ENCODE measurements at regions not wholly inside any gene's neighbourhood (a gene's known extent, or its start where the extent isn't known, plus 50 kb on each side); places are given as distances from the start of the nearest gene placed in this dataset.
"Not testable (repeated sequence)": the region's sequence is repeated elsewhere in the genome, so short reads cannot be mapped to it uniquely, and the experiment has no call there.

GRCh38 chr6:157727629-157728182 lies 95.3 kb upstream of the SNX9 start:
- ChIA-PET CTCF (no interaction called here), POLR2A (no interaction called here)
- H3K36me3 Mint-ChIP-seq (ENCODE audit: low read depth) = no peaks in the 10 kb centered on the region
- peaks cover 24% of the 10 kb centered on the region for H3K27me3 Mint-ChIP-seq
- H3K4me3 Mint-ChIP-seq = no peak overlapping the region
- peaks cover 8% of the 10 kb centered on the region for H3K9me3 Mint-ChIP-seq
- H3K4me1 Mint-ChIP-seq = no peaks in the 10 kb centered on the region
- no peak for DNase-seq
- no peak overlapping the region for H3K27ac Mint-ChIP-seq

GRCh38 chr6:157728183-157728881 lies 94.7 kb upstream of the SNX9 start:
- Mint-ChIP-seq H3K27me3 (peaks cover 20% of the 10 kb centered on the region), H3K4me1 (no peaks in the 10 kb centered on the region), H3K27ac (no peak overlapping the region), H3K4me3 (no peak overlapping the region), H3K36me3 (ENCODE audit: low read depth) (no peaks in the 10 kb centered on the region), H3K9me3 (peaks cover 8% of the 10 kb centered on the region)
- POLR2A ChIA-PET = no interaction called here
- CTCF ChIA-PET = no interaction called here
- DNase-seq = no peak

- ChIA-PET POLR2A (no interaction called here), CTCF (no interaction called here)
- no peaks in the 10 kb centered on the region for H3K9me3 Mint-ChIP-seq
- H3K4me1 Mint-ChIP-seq = no peaks in the 10 kb centered on the region
- no peaks in the 10 kb centered on the region for H3K36me3 Mint-ChIP-seq (ENCODE audit: low read depth)
- no peak overlapping the region for H3K27ac Mint-ChIP-seq
- H3K27me3 Mint-ChIP-seq = peaks cover 7% of the 10 kb centered on the region
- no peak for DNase-seq
- H3K4me3 Mint-ChIP-seq = no peak overlapping the region
Observed at GRCh38 chr6:157731221-157731620, 91.8 kb upstream of the SNX9 start.

GRCh38 chr6:157732007-157732406 lies 91.0 kb upstream of the SNX9 start:
- Mint-ChIP-seq H3K36me3 (ENCODE audit: low read depth) (no peaks in the 10 kb centered on the region), H3K4me3 (no peak overlapping the region), H3K9me3 (no peaks in the 10 kb centered on the region), H3K27me3 (peaks cover 10% of the 10 kb centered on the region), H3K27ac (no peak overlapping the region), H3K4me1 (no peaks in the 10 kb centered on the region)
- DNase-seq = no peak
- POLR2A ChIA-PET = no interaction called here
- CTCF ChIA-PET = no interaction called here

GRCh38 chr6:157732416-157733161 lies 90.5 kb upstream of the SNX9 start:
- Mint-ChIP-seq H3K4me3 (no peak overlapping the region), H3K27ac (no peak overlapping the region), H3K9me3 (peaks cover 3% of the 10 kb centered on the region), H3K27me3 (peaks cover 12% of the 10 kb centered on the region), H3K36me3 (ENCODE audit: low read depth) (peaks cover 1% of the 10 kb centered on the region), H3K4me1 (no peaks in the 10 kb centered on the region)
- no peak for DNase-seq
- POLR2A ChIA-PET = no interaction called here
- CTCF ChIA-PET = no interaction called here

GRCh38 chr6:157736555-157736954 lies 86.5 kb upstream of the SNX9 start:
- H3K4me3 Mint-ChIP-seq; POLR2A ChIA-PET; H3K27ac Mint-ChIP-seq; H3K4me1 Mint-ChIP-seq; H3K36me3 Mint-ChIP-seq (ENCODE audit: low read depth); DNase-seq; H3K9me3 Mint-ChIP-seq: not testable (repeated sequence)
- CTCF ChIA-PET = interaction anchor here (0.6 kb wide), 1 partner anchor 157 kb away, joined by 3 read pairs; no protein-coding TSS in a partner anchor
- H3K27me3 Mint-ChIP-seq = peaks cover 22% of the 10 kb centered on the region

- peaks cover 27% of the 10 kb centered on the region for H3K27me3 Mint-ChIP-seq
- H3K27ac Mint-ChIP-seq = no peak overlapping the region
- H3K4me1 Mint-ChIP-seq = no peaks in the 10 kb centered on the region
- DNase-seq = no peak
- H3K9me3 Mint-ChIP-seq = peaks cover 7% of the 10 kb centered on the region
- ChIA-PET CTCF (no interaction called here), POLR2A (no interaction called here)
- H3K4me3 Mint-ChIP-seq = no peak overlapping the region
- H3K36me3 Mint-ChIP-seq (ENCODE audit: low read depth) = peaks cover 6% of the 10 kb centered on the region
Observed at GRCh38 chr6:157741321-157741947, 81.6 kb upstream of the SNX9 start.

GRCh38 chr6:157741948-157742556 lies 81.0 kb upstream of the SNX9 start:
- H3K27me3 Mint-ChIP-seq = peaks cover 28% of the 10 kb centered on the region
- no peak overlapping the region for H3K4me3 Mint-ChIP-seq
- no peak for DNase-seq
- H3K4me1 Mint-ChIP-seq = no peaks in the 10 kb centered on the region
- H3K36me3 Mint-ChIP-seq (ENCODE audit: low read depth) = peaks cover 6% of the 10 kb centered on the region
- H3K27ac Mint-ChIP-seq = no peak overlapping the region
- peaks cover 7% of the 10 kb centered on the region for H3K9me3 Mint-ChIP-seq
- CTCF ChIA-PET = no interaction called here
- POLR2A ChIA-PET = no interaction called here

- no peak for DNase-seq
- H3K27ac Mint-ChIP-seq = no peak overlapping the region
- CTCF ChIA-PET = interaction anchor here (0.7 kb wide), 1 partner anchor 429 kb away, joined by 3 read pairs; no protein-coding TSS in a partner anchor
- H3K27me3 Mint-ChIP-seq = peaks cover 14% of the 10 kb centered on the region
- no peaks in the 10 kb centered on the region for H3K9me3 Mint-ChIP-seq
- POLR2A ChIA-PET = no interaction called here
- peaks cover 4% of the 10 kb centered on the region for H3K4me1 Mint-ChIP-seq
- H3K4me3 Mint-ChIP-seq = no peak overlapping the region
- H3K36me3 Mint-ChIP-seq (ENCODE audit: low read depth) = no peaks in the 10 kb centered on the region
Observed at GRCh38 chr6:157744102-157744601, 78.9 kb upstream of the SNX9 start.

- ChIA-PET CTCF (interaction anchor here (1.4 kb wide), 1 partner anchor 9 kb away, joined by 4 read pairs; no protein-coding TSS in a partner anchor), POLR2A (no interaction called here)
- DNase-seq = no peak
- H3K4me1 Mint-ChIP-seq = peaks cover 4% of the 10 kb centered on the region
- no peak overlapping the region for H3K27ac Mint-ChIP-seq
- H3K9me3 Mint-ChIP-seq = no peaks in the 10 kb centered on the region
- H3K36me3 Mint-ChIP-seq (ENCODE audit: low read depth) = no peaks in the 10 kb centered on the region
- H3K27me3 Mint-ChIP-seq = peaks cover 14% of the 10 kb centered on the region
- H3K4me3 Mint-ChIP-seq = no peak overlapping the region
Observed at GRCh38 chr6:157746897-157747296, 76.1 kb upstream of the SNX9 start.

- H3K36me3 Mint-ChIP-seq (ENCODE audit: low read depth) = no peaks in the 10 kb centered on the region
- H3K4me1 Mint-ChIP-seq = peaks cover 4% of the 10 kb centered on the region
- H3K9me3 Mint-ChIP-seq = peaks cover 2% of the 10 kb centered on the region
- H3K27me3 Mint-ChIP-seq = peaks cover 14% of the 10 kb centered on the region
- no peak overlapping the region for H3K4me3 Mint-ChIP-seq
- CTCF ChIA-PET = no interaction called here
- no peak for DNase-seq
- H3K27ac Mint-ChIP-seq = no peak overlapping the region
- POLR2A ChIA-PET = no interaction called here
Observed at GRCh38 chr6:157747370-157747769, 75.7 kb upstream of the SNX9 start.

- no peak for DNase-seq
- Mint-ChIP-seq H3K4me3 (no peak overlapping the region), H3K36me3 (ENCODE audit: low read depth) (no peaks in the 10 kb centered on the region), H3K4me1 (peaks cover 8% of the 10 kb centered on the region), H3K27me3 (peaks cover 16% of the 10 kb centered on the region), H3K27ac (no peak overlapping the region), H3K9me3 (peaks cover 4% of the 10 kb centered on the region)
- ChIA-PET CTCF (interaction anchor here (0.7 to 0.8 kb wide), 2 partner anchors 45 to 125 kb away, joined by 3 to 4 read pairs; no protein-coding TSS in a partner anchor), POLR2A (no interaction called here)
Observed at GRCh38 chr6:157748839-157749571, 74.0 kb upstream of the SNX9 start.
